ENCODE measurements at regions not wholly inside any gene's neighbourhood (a gene's known extent, or its start where the extent isn't known, plus 50 kb on each side); places are given as distances from the start of the nearest gene placed in this dataset.
"Not testable (repeated sequence)": the region's sequence is repeated elsewhere in the genome, so short reads cannot be mapped to it uniquely, and the experiment has no call there.

DNA sequence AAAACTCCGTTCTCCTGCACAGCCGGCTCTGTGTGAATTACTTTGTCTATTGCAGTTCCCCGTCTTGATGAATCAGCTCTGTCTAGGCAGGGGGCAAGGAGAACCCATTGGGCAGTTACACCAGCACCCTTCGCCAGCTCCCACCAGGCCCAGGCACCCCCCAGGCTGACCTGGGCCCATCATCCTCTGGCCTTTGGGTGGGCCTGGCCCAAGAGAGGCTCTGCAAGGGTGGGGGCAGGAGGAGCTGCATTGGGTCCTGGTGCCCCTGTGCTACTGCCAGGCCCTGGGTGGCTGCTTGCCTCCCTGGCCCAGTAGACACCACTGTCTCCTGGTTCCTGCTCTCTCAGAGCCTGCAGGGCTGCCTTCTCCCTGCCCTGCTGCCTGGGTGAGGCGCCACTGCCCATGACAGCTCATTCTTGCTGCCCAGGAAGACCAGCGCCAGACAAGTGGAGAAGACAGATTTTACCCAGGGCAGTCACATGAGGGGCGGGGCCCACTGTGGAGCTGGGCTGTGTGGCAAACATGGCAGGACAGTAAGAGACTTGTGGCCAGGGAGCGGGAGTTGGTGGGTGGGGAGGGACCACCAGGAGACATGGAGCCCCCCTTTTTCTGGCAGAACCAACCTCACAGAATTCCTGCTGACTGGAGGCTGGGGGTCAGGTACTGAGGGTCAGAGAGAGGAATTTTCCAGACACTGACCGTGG, 67.2 kb downstream of the MRPL36 start:
- POLR2A ChIA-PET: no interaction called here
- no peak for DNase-seq (ENCODE audit: low read depth, low spot score)
- H3K4me3 ChIP-seq (ENCODE audit: low read depth, low read length): no peak overlapping the region
- TF ChIP-seq, protein P1, sequence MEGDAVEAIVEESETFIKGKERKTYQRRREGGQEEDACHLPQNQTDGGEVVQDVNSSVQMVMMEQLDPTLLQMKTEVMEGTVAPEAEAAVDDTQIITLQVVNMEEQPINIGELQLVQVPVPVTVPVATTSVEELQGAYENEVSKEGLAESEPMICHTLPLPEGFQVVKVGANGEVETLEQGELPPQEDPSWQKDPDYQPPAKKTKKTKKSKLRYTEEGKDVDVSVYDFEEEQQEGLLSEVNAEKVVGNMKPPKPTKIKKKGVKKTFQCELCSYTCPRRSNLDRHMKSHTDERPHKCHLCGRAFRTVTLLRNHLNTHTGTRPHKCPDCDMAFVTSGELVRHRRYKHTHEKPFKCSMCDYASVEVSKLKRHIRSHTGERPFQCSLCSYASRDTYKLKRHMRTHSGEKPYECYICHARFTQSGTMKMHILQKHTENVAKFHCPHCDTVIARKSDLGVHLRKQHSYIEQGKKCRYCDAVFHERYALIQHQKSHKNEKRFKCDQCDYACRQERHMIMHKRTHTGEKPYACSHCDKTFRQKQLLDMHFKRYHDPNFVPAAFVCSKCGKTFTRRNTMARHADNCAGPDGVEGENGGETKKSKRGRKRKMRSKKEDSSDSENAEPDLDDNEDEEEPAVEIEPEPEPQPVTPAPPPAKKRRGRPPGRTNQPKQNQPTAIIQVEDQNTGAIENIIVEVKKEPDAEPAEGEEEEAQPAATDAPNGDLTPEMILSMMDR (IDR thresholded peaks at IDR 0.05; ENCODE audit: insufficient read depth, low read length, missing control alignments): no peak
- CTCF ChIA-PET: no interaction called here

- CTCF ChIA-PET; POLR2A ChIA-PET; H3K4me3 ChIP-seq (ENCODE audit: low read depth, low read length); DNase-seq (ENCODE audit: low read depth, low spot score): not testable (repeated sequence)
Measured at GRCh38 chr5:1731855-1732237, 67.8 kb downstream of the MRPL36 start.

DNA sequence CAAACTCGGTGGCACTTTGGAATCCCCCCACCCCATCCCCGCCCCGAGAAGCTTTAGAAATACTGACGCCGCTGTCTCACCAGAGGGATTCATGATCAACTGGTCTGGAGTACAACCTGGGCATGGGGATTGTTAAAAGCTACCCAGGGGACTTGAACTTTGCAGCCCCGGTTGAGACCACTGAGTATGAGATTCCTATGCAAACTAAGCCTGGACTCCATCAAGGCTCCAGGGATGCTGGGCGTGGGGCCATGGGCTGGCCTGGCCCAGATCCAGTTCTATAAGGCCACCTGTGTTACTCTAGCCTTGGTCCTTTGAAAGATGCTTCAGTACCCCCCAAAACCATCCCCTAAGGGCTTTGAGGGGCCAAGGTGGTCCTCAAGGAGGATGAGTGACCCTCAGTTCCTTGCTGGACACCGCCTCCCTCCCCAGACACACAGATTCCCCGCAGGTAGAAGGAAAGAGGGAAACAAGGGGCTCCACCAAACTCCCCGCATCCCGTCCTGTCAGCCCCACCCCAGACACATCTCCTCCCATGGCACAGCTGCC, 68.5 kb downstream of the MRPL36 start:
- CTCF ChIA-PET: no interaction called here
- H3K4me3 ChIP-seq (ENCODE audit: low read depth, low read length): no peak overlapping the region
- TF ChIP-seq, protein P1 (IDR thresholded peaks at IDR 0.05; ENCODE audit: insufficient read depth, low read length, missing control alignments): no peak
- POLR2A ChIA-PET: no interaction called here
- no peak for DNase-seq (ENCODE audit: low read depth, low spot score)

- CTCF ChIA-PET: no interaction called here
- no peak for DNase-seq (ENCODE audit: low read depth, low spot score)
Measured at GRCh38 chr5:1730487-1730847, 69.2 kb downstream of the MRPL36 start.

GRCh38 chr5:1729641-1730486, 69.8 kb downstream of the MRPL36 start:
- H3K4me3 ChIP-seq (ENCODE audit: low read depth, low read length): no peak overlapping the region
- no peak for DNase-seq (ENCODE audit: low read depth, low spot score)
- ChIA-PET CTCF (interaction anchor here (1.0 kb wide), 1 partner anchor 9 kb away, joined by 3 read pairs; no protein-coding TSS in a partner anchor), POLR2A (no interaction called here)
- TF ChIP-seq, protein P1 (IDR thresholded peaks at IDR 0.05; ENCODE audit: insufficient read depth, low read length, missing control alignments): no peak

More at GRCh38 chr5:1730487-1730847, 69.2 kb downstream of the MRPL36 start:
- H3K4me3 ChIP-seq (ENCODE audit: low read depth, low read length): no peak overlapping the region
- POLR2A ChIA-PET: no interaction called here
- TF ChIP-seq, protein P1 (IDR thresholded peaks at IDR 0.05; ENCODE audit: insufficient read depth, low read length, missing control alignments): no peak

GRCh38 chr5:1728846-1729245, 70.8 kb downstream of the MRPL36 start:
- no peak overlapping the region for H3K4me3 ChIP-seq (ENCODE audit: low read depth, low read length)
- ChIA-PET POLR2A (no interaction called here), CTCF (no interaction called here)
- no peak for DNase-seq (ENCODE audit: low read depth, low spot score)
- TF ChIP-seq, protein P1 (IDR thresholded peaks at IDR 0.05; ENCODE audit: insufficient read depth, low read length, missing control alignments): no peak
